Vagina (tissue), 2 donors: ENCODE measurements at regions not wholly inside any gene's neighbourhood (a gene's known extent, or its start where the extent isn't known, plus 50 kb on each side); places are given as distances from the start of the nearest gene placed in this dataset.

ENCODE experiments used
- CTCF ChIP-seq, 3 experiments: fragments of 450-650 bp in 2 of 3; fragments of 200-600 bp in 1 of 3; sonication (generic) in 1 of 3; IDR thresholded peaks; one replicate each; pipeline ENCODE4 v1.5.1; 2017 to 2019; ENCODE audit warnings: antibody characterized with exemption in 3 of 3, mild to moderate bottlenecking in 2 of 3, moderate library complexity in 2 of 3
- POLR2A ChIP-seq, 2 donors: fragments of 450-650 bp; IDR thresholded peaks; one replicate each; pipeline ENCODE4 v1.6.1; 2017; ENCODE audit warnings: antibody characterized with exemption in 2 of 2, mild to moderate bottlenecking in 2 of 2, moderate library complexity in 2 of 2

- TF ChIP-seq POLR2A (IDR thresholded peaks at IDR 0.05) (no peak), CTCF (IDR thresholded peaks at IDR 0.05) (no peak)
Measured at GRCh38 chr20:62555642-62556420, 80.0 kb upstream of the GATA5 start.
